ENCODE measurements at regions not wholly inside any gene's neighbourhood (a gene's known extent, or its start where the extent isn't known, plus 50 kb on each side); places are given as distances from the start of the nearest gene placed in this dataset.
"Not testable (repeated sequence)": the region's sequence is repeated elsewhere in the genome, so short reads cannot be mapped to it uniquely, and the experiment has no call there.

- DNase-seq (ENCODE audit: low read depth in 2 of 2, low spot score in 1 of 2): no peak
Measured at GRCh38 chr3:153785901-153786300, 335.3 kb upstream of the ARHGEF26 start.

- no peak for DNase-seq (ENCODE audit: low read depth in 2 of 2, low spot score in 1 of 2)
Measured at GRCh38 chr3:153789380-153789779, 331.8 kb upstream of the ARHGEF26 start.

GRCh38 chr3:153797056-153797455 lies 324.1 kb upstream of the ARHGEF26 start:
- DNase-seq (ENCODE audit: low read depth in 2 of 2, low spot score in 1 of 2): not testable (repeated sequence)

GRCh38 chr3:153809097-153809496 lies 312.1 kb upstream of the ARHGEF26 start:
- DNase-seq (ENCODE audit: low read depth in 2 of 2, low spot score in 1 of 2): no peak

GRCh38 chr3:153818338-153818737 lies 302.9 kb upstream of the ARHGEF26 start:
- no peak for DNase-seq (ENCODE audit: low read depth in 2 of 2, low spot score in 1 of 2)

- no peak for DNase-seq (ENCODE audit: low read depth in 2 of 2, low spot score in 1 of 2)
Measured at GRCh38 chr3:153820035-153820434, 301.2 kb upstream of the ARHGEF26 start.

- DNase-seq (ENCODE audit: low read depth in 2 of 2, low spot score in 1 of 2): not testable (repeated sequence)
Measured at GRCh38 chr3:153828346-153828745, 292.8 kb upstream of the ARHGEF26 start.

- no peak for DNase-seq (ENCODE audit: low read depth in 2 of 2, low spot score in 1 of 2)
Measured at GRCh38 chr3:153829606-153830170, 291.5 kb upstream of the ARHGEF26 start.

GRCh38 chr3:153830552-153830951 lies 290.6 kb upstream of the ARHGEF26 start:
- no peak for DNase-seq (ENCODE audit: low read depth in 2 of 2, low spot score in 1 of 2)

- DNase-seq (ENCODE audit: low read depth in 2 of 2, low spot score in 1 of 2): no peak
Measured at GRCh38 chr3:153835540-153835939, 285.6 kb upstream of the ARHGEF26 start.

GRCh38 chr3:153840487-153840886 lies 280.7 kb upstream of the ARHGEF26 start:
- no peak for DNase-seq (ENCODE audit: low read depth in 2 of 2, low spot score in 1 of 2)

GRCh38 chr3:153843994-153844393 lies 277.2 kb upstream of the ARHGEF26 start:
- no peak for DNase-seq (ENCODE audit: low read depth in 2 of 2, low spot score in 1 of 2)

- DNase-seq (ENCODE audit: low read depth in 2 of 2, low spot score in 1 of 2): no peak
Measured at GRCh38 chr3:153845311-153845710, 275.9 kb upstream of the ARHGEF26 start.

GRCh38 chr3:153848702-153849101 lies 272.5 kb upstream of the ARHGEF26 start:
- DNase-seq (ENCODE audit: low read depth in 2 of 2, low spot score in 1 of 2): no peak

GRCh38 chr3:153852355-153852754 lies 268.8 kb upstream of the ARHGEF26 start:
- DNase-seq (ENCODE audit: low read depth in 2 of 2, low spot score in 1 of 2): no peak

- DNase-seq (ENCODE audit: low read depth in 2 of 2, low spot score in 1 of 2): no peak
Measured at GRCh38 chr3:153853163-153853562, 268.0 kb upstream of the ARHGEF26 start.

GRCh38 chr3:153855772-153856171 lies 265.4 kb upstream of the ARHGEF26 start:
- no peak for DNase-seq (ENCODE audit: low read depth in 2 of 2, low spot score in 1 of 2)

GRCh38 chr3:153856932-153857331 lies 264.3 kb upstream of the ARHGEF26 start:
- no peak for DNase-seq (ENCODE audit: low read depth in 2 of 2, low spot score in 1 of 2)

- no peak for DNase-seq (ENCODE audit: low read depth in 2 of 2, low spot score in 1 of 2)
Measured at GRCh38 chr3:153864793-153865192, 256.4 kb upstream of the ARHGEF26 start.

GRCh38 chr3:153866901-153867300 lies 254.3 kb upstream of the ARHGEF26 start:
- no peak for DNase-seq (ENCODE audit: low read depth in 2 of 2, low spot score in 1 of 2)

- not testable (repeated sequence) for DNase-seq (ENCODE audit: low read depth in 2 of 2, low spot score in 1 of 2)
Measured at GRCh38 chr3:153874348-153874747, 246.8 kb upstream of the ARHGEF26 start.

GRCh38 chr3:153880493-153880892 lies 240.7 kb upstream of the ARHGEF26 start:
- no peak for DNase-seq (ENCODE audit: low read depth in 2 of 2, low spot score in 1 of 2)

GRCh38 chr3:153881201-153881600 lies 240.0 kb upstream of the ARHGEF26 start:
- no peak for DNase-seq (ENCODE audit: low read depth in 2 of 2, low spot score in 1 of 2)

- DNase-seq (ENCODE audit: low read depth in 2 of 2, low spot score in 1 of 2): no peak
Measured at GRCh38 chr3:153885359-153885758, 235.8 kb upstream of the ARHGEF26 start.

Data from stimulated activated CD8-positive, alpha-beta memory T cell treated with anti-CD3 and anti-CD28 coated beads, Interleukin-4, amount 100 ng/mL, for 1 hour (primary cell).